Keratinocyte (primary cell): ENCODE measurements at regions not wholly inside any gene's neighbourhood (a gene's known extent, or its start where the extent isn't known, plus 50 kb on each side); places are given as distances from the start of the nearest gene placed in this dataset.

Source experiments
- CTCF ChIP-seq, 3 experiments: IDR thresholded peaks in 1 of 3; conservative IDR thresholded peaks in 1 of 3; optimal IDR thresholded peaks in 1 of 3; 2 replicates in 2 of 3; 3 replicates in 1 of 3; pipeline versions ENCODE3 to v1.5.1; 2011; ENCODE audit warnings: low read length in 3 of 3, mild to moderate bottlenecking in 3 of 3, moderate library complexity in 2 of 3, control low read depth in 1 of 3, inconsistent platforms in 1 of 3; ENCODE audit not compliant: insufficient read depth in 2 of 3; ENCODE audit errors: extremely low read depth in 1 of 3
- EZH2 ChIP-seq: IDR thresholded peaks from one replicate; pipeline ENCODE4 v1.6.1; 2012; ENCODE audit warnings: inconsistent platforms, mild to moderate bottlenecking, low read length, moderate library complexity

GRCh38 chr14:83023369-83023768 lies 1489.7 kb upstream of the SEL1L start:
- TF ChIP-seq CTCF (optimal IDR thresholded peaks at IDR 0.05 in 1 of 3, IDR thresholded peaks at IDR 0.05 in 1 of 3, conservative IDR thresholded peaks at IDR 0.05 in 1 of 3; ENCODE audit: extremely low read depth in 1 of 3, insufficient read depth in 2 of 3, low read length in 3 of 3) (no peak), EZH2 (no peak)
